GM23338 (cell line): ENCODE measurements at regions not wholly inside any gene's neighbourhood (a gene's known extent, or its start where the extent isn't known, plus 50 kb on each side); places are given as distances from the start of the nearest gene placed in this dataset.

ENCODE experiments used
- ATAC-seq: fragments of 200-7000 bp; cut with Tn5 transposase; 3 replicates; pipeline ENCODE4 v1.9.1; 2020
- DNase-seq: peaks from one replicate; pipeline ENCODE4 v3.0.0-alpha.2; 2015; ENCODE audit warnings: low spot score
- H2AFZ ChIP-seq: fragments of 200-600 bp; sonication (generic); 2 replicates; pipeline ENCODE4 v1.8.0; 2016; ENCODE audit warnings: antibody characterized with exemption, mild to moderate bottlenecking, moderate library complexity
- H3F3A ChIP-seq: fragments of 200-600 bp; sonication (generic); replicated peaks from 2 replicates; pipeline ENCODE4 v1.8.0; 2017; ENCODE audit warnings: antibody characterized with exemption, mixed run types, low read depth
- H3K27ac ChIP-seq: fragments of 200-600 bp; sonication (generic); 2 replicates; pipeline ENCODE4 v1.6.1; 2016; ENCODE audit warnings: low read depth
- H3K27me3 ChIP-seq: fragments of 200-600 bp; sonication (generic); 2 replicates; pipeline ENCODE4 v1.8.0; 2016; ENCODE audit warnings: mild to moderate bottlenecking, mixed run types, moderate library complexity; ENCODE audit not compliant: insufficient read depth
- H3K36me3 ChIP-seq: fragments of 200-600 bp; sonication (generic); 2 replicates; pipeline ENCODE4 v1.8.0; 2016; ENCODE audit warnings: mild to moderate bottlenecking; ENCODE audit not compliant: insufficient read depth
- H3K4me1 ChIP-seq: fragments of 200-600 bp; sonication (generic); 2 replicates; pipeline ENCODE4 v1.8.0; 2016; ENCODE audit warnings: mild to moderate bottlenecking, moderate library complexity; ENCODE audit not compliant: insufficient read depth
- H3K4me2 ChIP-seq: fragments of 200-600 bp; sonication (generic); 2 replicates; pipeline ENCODE4 v1.7.1; 2017; ENCODE audit warnings: mixed run types
- H3K4me3 ChIP-seq: fragments of 200-600 bp; sonication (generic); 2 replicates; pipeline ENCODE4 v1.6.1; 2016; ENCODE audit warnings: mixed run types
- H3K79me2 ChIP-seq: fragments of 200-600 bp; sonication (generic); replicated peaks from 2 replicates; pipeline ENCODE4 v1.8.0; 2017; ENCODE audit warnings: mild to moderate bottlenecking; ENCODE audit not compliant: insufficient read depth
- H3K9me2 ChIP-seq: fragments of 200-600 bp; sonication (generic); 2 replicates; pipeline ENCODE4 v1.8.0; 2017; ENCODE audit not compliant: insufficient read depth
- H4K20me1 ChIP-seq: fragments of 200-600 bp; sonication (generic); replicated peaks from 2 replicates; pipeline ENCODE4 v1.8.0; 2017; ENCODE audit warnings: mild to moderate bottlenecking; ENCODE audit not compliant: insufficient read depth
- H3K27ac Mint-ChIP-seq: 2 replicates; pipeline ENCODE4 v1.8.0; 2020; ENCODE audit warnings: inconsistent platforms, mild to moderate bottlenecking, moderate library complexity, mixed read lengths
- H3K27me3 Mint-ChIP-seq: 3 replicates; pipeline ENCODE4 v1.8.0; 2022; ENCODE audit warnings: low read depth, mild to moderate bottlenecking, moderate library complexity, mixed read lengths, inconsistent platforms; ENCODE audit not compliant: insufficient read depth, poor library complexity
- H3K36me3 Mint-ChIP-seq: 3 replicates; pipeline ENCODE4 v1.8.0; 2021; ENCODE audit warnings: low read depth, mild to moderate bottlenecking, inconsistent platforms, moderate library complexity, mixed read lengths
- H3K4me1 Mint-ChIP-seq: 3 replicates; pipeline ENCODE4 v1.8.0; 2020; ENCODE audit warnings: mild to moderate bottlenecking, inconsistent platforms, mixed read lengths
- H3K4me3 Mint-ChIP-seq: 3 replicates; pipeline ENCODE4 v1.8.0; 2021; ENCODE audit warnings: moderate library complexity, mild to moderate bottlenecking, inconsistent platforms, mixed read lengths
- H3K9me3 Mint-ChIP-seq: 3 replicates; pipeline ENCODE4 v1.8.0; 2020; ENCODE audit warnings: moderate library complexity, mild to moderate bottlenecking, inconsistent platforms, mixed read lengths
- CREB1 ChIP-seq: fragments of 250-450 bp; sonication (Bioruptor Pico); IDR thresholded peaks from 2 replicates; pipeline ENCODE4 v1.5.0; 2020; ENCODE audit warnings: low read depth, mild to moderate bottlenecking, moderate library complexity
- CTCF ChIP-seq, 2 experiments: fragments of 200-600 bp in 1 of 2; sonication (generic) in 1 of 2; conservative IDR thresholded peaks; 2 replicates each; pipeline versions ENCODE4 v1.5.1 to v1.6.1; 2016 to 2017; ENCODE audit warnings: antibody characterized with exemption in 2 of 2, low read depth in 2 of 2, mild to moderate bottlenecking in 2 of 2, moderate library complexity in 1 of 2
- ETS1 ChIP-seq: IDR thresholded peaks from 2 replicates; pipeline ENCODE4 v1.6.1; 2016; ENCODE audit warnings: antibody characterized with exemption
- EZH2 ChIP-seq: fragments of 200-600 bp; sonication (generic); IDR thresholded peaks from one replicate; pipeline ENCODE4 v1.8.0; 2017; ENCODE audit warnings: antibody characterized with exemption, mild to moderate bottlenecking, low read depth; ENCODE audit not compliant: unreplicated experiment
- JUNB ChIP-seq: IDR thresholded peaks from one replicate; pipeline ENCODE4 v1.6.1; 2016; ENCODE audit warnings: antibody characterized with exemption; ENCODE audit not compliant: unreplicated experiment
- NANOG ChIP-seq: IDR thresholded peaks from 2 replicates; pipeline ENCODE4 v1.6.1; 2016; ENCODE audit warnings: antibody characterized with exemption, borderline replicate concordance
- POLR2AphosphoS5 ChIP-seq: IDR thresholded peaks from 2 replicates; pipeline ENCODE4 v1.6.1; 2016; ENCODE audit warnings: antibody characterized with exemption, low read depth
- STAT1 ChIP-seq: IDR thresholded peaks from one replicate; pipeline ENCODE4 v1.6.1; 2016; ENCODE audit warnings: antibody characterized with exemption; ENCODE audit not compliant: unreplicated experiment
- TF ChIP-seq, protein P1 (sequence below): IDR thresholded peaks from one replicate; pipeline ENCODE4 v1.6.1; 2018; ENCODE audit warnings: antibody characterized with exemption; ENCODE audit not compliant: unreplicated experiment
- TF ChIP-seq, protein P2 (sequence below): fragments of 250-450 bp; sonication (Bioruptor Pico); IDR thresholded peaks from 2 replicates; pipeline ENCODE4 v1.5.0; 2020; ENCODE audit warnings: mild to moderate bottlenecking, moderate library complexity

DNA sequence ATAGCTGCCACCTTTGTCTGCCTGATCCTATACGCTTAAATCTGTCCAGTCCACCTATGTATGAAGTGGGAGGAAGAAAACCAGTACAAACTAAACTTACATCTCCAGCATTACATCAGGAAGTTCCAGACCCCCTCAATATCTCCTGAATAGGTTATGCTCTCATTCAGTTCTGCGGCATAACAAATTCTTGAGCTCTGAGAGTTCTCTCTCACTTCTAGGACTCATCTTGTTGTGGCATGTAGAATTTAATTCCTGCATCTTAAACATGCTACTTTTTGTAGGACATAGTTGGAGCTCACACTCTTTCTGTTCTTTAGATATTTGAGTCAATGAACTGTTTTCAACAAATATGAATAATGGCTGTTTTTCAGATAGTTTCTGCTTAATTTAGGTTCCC lies 662.5 kb downstream of the CDH11 start (continued):
- TF ChIP-seq CTCF (conservative IDR thresholded peaks at IDR 0.05; ENCODE audit: low read depth in 2 of 2), result no peak
- no peak for TF ChIP-seq JUNB
- TF ChIP-seq NANOG, result no peak

GRCh38 chr16:64455275-64455674 lies 666.6 kb downstream of the CDH11 start:
- H3K4me3 Mint-ChIP-seq, result no peak overlapping the region
- TF ChIP-seq EZH2 (no peak), CREB1 (CRISPR knock-in tag) (no peak), STAT1 (no peak), NANOG (no peak), JUNB (no peak), CTCF (conservative IDR thresholded peaks at IDR 0.05; ENCODE audit: low read depth in 2 of 2) (no peak; a peak in 2 of 4 replicates), ETS1 (no peak), POLR2AphosphoS5 (no peak)
- TF ChIP-seq, protein P1, sequence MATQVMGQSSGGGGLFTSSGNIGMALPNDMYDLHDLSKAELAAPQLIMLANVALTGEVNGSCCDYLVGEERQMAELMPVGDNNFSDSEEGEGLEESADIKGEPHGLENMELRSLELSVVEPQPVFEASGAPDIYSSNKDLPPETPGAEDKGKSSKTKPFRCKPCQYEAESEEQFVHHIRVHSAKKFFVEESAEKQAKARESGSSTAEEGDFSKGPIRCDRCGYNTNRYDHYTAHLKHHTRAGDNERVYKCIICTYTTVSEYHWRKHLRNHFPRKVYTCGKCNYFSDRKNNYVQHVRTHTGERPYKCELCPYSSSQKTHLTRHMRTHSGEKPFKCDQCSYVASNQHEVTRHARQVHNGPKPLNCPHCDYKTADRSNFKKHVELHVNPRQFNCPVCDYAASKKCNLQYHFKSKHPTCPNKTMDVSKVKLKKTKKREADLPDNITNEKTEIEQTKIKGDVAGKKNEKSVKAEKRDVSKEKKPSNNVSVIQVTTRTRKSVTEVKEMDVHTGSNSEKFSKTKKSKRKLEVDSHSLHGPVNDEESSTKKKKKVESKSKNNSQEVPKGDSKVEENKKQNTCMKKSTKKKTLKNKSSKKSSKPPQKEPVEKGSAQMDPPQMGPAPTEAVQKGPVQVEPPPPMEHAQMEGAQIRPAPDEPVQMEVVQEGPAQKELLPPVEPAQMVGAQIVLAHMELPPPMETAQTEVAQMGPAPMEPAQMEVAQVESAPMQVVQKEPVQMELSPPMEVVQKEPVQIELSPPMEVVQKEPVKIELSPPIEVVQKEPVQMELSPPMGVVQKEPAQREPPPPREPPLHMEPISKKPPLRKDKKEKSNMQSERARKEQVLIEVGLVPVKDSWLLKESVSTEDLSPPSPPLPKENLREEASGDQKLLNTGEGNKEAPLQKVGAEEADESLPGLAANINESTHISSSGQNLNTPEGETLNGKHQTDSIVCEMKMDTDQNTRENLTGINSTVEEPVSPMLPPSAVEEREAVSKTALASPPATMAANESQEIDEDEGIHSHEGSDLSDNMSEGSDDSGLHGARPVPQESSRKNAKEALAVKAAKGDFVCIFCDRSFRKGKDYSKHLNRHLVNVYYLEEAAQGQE, result no peak
- TF ChIP-seq, protein P2, sequence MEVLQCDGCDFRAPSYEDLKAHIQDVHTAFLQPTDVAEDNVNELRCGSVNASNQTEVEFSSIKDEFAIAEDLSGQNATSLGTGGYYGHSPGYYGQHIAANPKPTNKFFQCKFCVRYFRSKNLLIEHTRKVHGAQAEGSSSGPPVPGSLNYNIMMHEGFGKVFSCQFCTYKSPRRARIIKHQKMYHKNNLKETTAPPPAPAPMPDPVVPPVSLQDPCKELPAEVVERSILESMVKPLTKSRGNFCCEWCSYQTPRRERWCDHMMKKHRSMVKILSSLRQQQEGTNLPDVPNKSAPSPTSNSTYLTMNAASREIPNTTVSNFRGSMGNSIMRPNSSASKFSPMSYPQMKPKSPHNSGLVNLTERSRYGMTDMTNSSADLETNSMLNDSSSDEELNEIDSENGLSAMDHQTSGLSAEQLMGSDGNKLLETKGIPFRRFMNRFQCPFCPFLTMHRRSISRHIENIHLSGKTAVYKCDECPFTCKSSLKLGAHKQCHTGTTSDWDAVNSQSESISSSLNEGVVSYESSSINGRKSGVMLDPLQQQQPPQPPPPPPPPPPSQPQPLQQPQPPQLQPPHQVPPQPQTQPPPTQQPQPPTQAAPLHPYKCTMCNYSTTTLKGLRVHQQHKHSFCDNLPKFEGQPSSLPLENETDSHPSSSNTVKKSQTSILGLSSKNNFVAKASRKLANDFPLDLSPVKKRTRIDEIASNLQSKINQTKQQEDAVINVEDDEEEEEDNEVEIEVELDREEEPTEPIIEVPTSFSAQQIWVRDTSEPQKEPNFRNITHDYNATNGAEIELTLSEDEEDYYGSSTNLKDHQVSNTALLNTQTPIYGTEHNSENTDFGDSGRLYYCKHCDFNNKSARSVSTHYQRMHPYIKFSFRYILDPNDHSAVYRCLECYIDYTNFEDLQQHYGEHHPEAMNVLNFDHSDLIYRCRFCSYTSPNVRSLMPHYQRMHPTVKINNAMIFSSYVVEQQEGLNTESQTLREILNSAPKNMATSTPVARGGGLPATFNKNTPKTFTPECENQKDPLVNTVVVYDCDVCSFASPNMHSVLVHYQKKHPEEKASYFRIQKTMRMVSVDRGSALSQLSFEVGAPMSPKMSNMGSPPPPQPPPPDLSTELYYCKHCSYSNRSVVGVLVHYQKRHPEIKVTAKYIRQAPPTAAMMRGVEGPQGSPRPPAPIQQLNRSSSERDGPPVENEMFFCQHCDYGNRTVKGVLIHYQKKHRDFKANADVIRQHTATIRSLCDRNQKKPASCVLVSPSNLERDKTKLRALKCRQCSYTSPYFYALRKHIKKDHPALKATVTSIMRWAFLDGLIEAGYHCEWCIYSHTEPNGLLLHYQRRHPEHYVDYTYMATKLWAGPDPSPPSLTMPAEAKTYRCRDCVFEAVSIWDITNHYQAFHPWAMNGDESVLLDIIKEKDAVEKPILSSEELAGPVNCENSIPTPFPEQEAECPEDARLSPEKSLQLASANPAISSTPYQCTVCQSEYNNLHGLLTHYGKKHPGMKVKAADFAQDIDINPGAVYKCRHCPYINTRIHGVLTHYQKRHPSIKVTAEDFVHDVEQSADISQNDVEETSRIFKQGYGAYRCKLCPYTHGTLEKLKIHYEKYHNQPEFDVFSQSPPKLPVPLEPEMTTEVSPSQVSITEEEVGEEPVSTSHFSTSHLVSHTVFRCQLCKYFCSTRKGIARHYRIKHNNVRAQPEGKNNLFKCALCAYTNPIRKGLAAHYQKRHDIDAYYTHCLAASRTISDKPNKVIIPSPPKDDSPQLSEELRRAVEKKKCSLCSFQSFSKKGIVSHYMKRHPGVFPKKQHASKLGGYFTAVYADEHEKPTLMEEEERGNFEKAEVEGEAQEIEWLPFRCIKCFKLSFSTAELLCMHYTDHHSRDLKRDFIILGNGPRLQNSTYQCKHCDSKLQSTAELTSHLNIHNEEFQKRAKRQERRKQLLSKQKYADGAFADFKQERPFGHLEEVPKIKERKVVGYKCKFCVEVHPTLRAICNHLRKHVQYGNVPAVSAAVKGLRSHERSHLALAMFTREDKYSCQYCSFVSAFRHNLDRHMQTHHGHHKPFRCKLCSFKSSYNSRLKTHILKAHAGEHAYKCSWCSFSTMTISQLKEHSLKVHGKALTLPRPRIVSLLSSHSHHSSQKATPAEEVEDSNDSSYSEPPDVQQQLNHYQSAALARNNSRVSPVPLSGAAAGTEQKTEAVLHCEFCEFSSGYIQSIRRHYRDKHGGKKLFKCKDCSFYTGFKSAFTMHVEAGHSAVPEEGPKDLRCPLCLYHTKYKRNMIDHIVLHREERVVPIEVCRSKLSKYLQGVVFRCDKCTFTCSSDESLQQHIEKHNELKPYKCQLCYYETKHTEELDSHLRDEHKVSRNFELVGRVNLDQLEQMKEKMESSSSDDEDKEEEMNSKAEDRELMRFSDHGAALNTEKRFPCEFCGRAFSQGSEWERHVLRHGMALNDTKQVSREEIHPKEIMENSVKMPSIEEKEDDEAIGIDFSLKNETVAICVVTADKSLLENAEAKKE (CRISPR knock-in tag), result no peak

More at GRCh38 chr16:64455275-64455674, 666.6 kb downstream of the CDH11 start:
- Histone ChIP-seq H3K4me3 (no peak overlapping the region), H2AFZ (no peak overlapping the region), H3K36me3 (no peaks in the 10 kb centered on the region), H3K4me2 (no peak overlapping the region), H3K79me2 (no peaks in the 10 kb centered on the region), H3K27me3 (no peaks in the 10 kb centered on the region), H3F3A (no peaks in the 10 kb centered on the region), H3K9me2 (no peaks in the 10 kb centered on the region), H3K27ac (no peak overlapping the region), H3K4me1 (no peaks in the 10 kb centered on the region), H4K20me1 (no peaks in the 10 kb centered on the region)
- Mint-ChIP-seq H3K27ac (no peak overlapping the region), H3K36me3 (no peaks in the 10 kb centered on the region), H3K4me1 (peaks cover 10% of the 10 kb centered on the region; the same call in 2 of the 3 replicates), H3K9me3 (no peaks in the 10 kb centered on the region), H3K27me3 (no peaks in the 10 kb centered on the region)
- DNase-seq (no peak), ATAC-seq (no peak)
